Frontal cortex (tissue), 3 donors: ENCODE measurements at regions not wholly inside any gene's neighbourhood (a gene's known extent, or its start where the extent isn't known, plus 50 kb on each side); places are given as distances from the start of the nearest gene placed in this dataset.
"Not testable (repeated sequence)": the region's sequence is repeated elsewhere in the genome, so short reads cannot be mapped to it uniquely, and the experiment has no call there.

ENCODE experiments used
- DNase-seq, 2 donors: peaks; one replicate each; pipeline ENCODE4 v3.0.0; 2012; ENCODE audit warnings: low spot score in 2 of 2
- FAIRE-seq: peaks from 2 replicates; lab custom pipeline; 2012; peaks lifted over from hg19 to GRCh38; lab: Jason Lieb, UNC
- donor health status: control.
- donor health status: control.
- donor health status: control.

- FAIRE-seq (no peak), DNase-seq (no peak)
These were observed 355.5 kb downstream of the ATP23 start for GRCh38 chr12:58296863-58297262.

DNA sequence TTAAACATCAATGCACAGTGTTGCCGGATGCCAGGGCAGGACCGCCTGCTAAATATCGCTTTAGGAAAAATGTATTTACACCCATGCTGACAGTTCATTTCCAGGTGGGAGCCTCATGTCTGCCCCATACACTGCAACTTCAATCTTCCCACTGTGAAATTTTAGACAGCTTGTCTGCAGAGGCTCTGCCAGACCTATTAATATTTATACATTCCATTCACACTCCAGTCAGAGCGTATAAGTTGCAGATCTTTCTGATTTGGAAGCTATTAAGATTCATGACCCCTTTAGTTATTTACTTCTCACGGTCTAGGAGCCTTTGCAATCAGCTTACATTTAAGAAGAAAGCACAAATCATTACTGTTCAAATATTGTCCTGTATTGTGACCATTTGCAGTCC is 357.4 kb downstream of the ATP23 start:
- FAIRE-seq (no peak), DNase-seq (no peak)

DNA sequence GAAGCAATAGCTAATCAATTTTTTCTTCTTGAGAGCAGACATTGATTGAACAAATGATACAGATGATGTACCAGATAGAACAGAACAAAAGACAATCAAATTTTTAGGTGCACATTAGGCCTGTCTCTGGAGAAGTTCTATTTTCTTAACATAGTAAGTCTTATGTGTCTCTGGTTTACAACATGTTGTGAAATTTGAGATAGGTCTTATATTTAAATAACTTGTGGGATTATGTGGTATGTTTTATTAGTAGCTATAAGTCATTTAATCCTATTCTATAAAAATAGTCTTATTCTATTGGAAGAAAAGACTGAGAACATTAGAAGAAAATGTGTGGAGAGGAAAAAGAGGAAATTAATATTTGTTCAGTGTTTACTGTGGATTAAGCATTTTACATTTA is 358.0 kb downstream of the ATP23 start:
- no peak for DNase-seq
- no peak for FAIRE-seq

DNA sequence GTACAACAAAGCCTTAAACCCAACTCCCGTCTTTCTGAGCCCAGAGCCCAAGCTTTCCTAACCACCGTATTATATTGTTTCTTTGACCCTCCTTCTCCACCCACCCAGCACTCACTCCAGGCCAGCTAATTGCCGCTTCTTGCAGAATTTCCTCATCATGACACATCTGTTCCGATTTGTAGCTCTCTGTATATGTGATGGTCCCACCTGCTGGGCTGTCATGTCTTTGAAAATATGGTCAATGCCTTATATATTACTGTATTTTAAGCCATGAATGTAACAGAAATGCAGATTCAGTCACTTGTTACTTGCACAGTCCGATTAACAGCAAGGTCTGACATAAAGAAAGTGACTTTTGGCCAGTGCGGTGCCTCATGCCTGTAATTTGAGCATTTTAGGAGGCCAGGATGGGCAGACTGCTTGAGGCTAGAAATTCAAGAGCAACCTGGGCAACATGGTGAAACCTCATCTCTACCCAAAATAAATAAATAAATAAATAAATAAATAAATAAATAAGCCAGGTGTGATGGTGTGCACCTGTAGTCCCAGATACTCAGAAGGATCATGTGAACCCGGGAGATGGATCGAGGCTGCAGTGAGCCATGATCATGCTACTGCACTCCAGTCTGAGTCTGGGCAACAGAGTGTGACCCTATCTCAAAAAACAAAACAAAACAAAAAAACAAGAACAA is 359.8 kb downstream of the ATP23 start:
- no peak for FAIRE-seq
- no peak for DNase-seq

DNA sequence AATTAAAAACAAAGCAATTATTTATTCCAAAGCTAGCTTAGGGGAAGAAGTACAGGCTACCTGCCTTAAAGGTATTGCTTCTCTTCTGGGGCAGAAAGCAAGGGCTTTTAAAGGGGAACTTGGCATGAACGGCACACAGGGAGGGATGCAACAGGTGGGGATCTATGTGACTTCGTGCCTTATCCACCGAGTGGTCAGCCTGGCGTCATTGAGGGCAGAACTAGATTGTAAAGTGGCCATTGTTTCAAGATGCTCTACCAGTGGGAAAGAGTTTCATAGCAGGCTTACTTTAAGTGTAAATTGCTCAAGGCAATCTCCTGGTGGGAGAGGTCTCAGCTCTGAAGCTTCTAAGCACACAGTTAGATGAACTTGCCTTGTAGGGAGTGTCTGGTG is 360.4 kb downstream of the ATP23 start:
- FAIRE-seq (no peak), DNase-seq (no peak)

GRCh38 chr12:58302487-58303011 is 361.2 kb downstream of the ATP23 start:
- DNase-seq (no peak), FAIRE-seq (no peak)

- DNase-seq (no peak), FAIRE-seq (no peak)
These were observed 365.1 kb downstream of the ATP23 start for GRCh38 chr12:58306266-58307000.

DNA sequence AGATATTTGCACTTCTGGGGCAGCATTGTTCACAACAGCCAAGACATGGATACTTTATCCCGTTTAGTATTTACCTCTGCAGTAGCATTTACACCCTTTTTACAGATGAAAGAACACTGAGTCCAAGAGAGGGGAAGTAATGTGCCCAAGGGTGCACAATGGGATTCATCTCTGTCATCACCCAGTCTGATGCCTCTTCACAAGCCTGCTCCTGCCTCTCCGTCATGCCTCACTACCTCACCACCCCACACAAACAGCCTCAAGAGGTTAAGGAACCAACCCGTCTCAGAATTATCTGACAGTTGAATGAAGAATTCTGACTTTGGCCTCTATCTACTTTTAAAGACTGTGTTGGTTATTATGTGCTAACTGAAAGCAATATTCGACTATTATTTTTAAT is 368.4 kb downstream of the ATP23 start:
- FAIRE-seq (no peak), DNase-seq (no peak)

DNA sequence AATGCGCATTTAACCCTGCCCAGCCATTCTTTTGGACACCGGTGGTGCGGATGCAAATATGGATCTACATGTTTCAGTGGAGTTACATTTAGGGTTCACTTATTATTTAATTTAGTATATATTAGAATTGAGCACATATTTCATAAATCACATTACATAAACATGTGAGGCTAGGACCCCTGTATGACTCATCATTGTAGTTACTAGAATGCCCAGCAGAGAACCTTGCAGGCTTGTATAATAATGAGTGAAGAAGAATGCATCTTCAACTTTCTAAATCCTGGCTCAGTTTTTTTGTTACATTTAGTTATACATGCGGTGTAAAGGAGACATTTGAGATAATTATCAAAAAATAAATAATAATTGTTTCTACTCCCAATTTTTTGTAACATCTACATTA is 369.0 kb downstream of the ATP23 start:
- no peak for DNase-seq
- FAIRE-seq, result no peak

DNA sequence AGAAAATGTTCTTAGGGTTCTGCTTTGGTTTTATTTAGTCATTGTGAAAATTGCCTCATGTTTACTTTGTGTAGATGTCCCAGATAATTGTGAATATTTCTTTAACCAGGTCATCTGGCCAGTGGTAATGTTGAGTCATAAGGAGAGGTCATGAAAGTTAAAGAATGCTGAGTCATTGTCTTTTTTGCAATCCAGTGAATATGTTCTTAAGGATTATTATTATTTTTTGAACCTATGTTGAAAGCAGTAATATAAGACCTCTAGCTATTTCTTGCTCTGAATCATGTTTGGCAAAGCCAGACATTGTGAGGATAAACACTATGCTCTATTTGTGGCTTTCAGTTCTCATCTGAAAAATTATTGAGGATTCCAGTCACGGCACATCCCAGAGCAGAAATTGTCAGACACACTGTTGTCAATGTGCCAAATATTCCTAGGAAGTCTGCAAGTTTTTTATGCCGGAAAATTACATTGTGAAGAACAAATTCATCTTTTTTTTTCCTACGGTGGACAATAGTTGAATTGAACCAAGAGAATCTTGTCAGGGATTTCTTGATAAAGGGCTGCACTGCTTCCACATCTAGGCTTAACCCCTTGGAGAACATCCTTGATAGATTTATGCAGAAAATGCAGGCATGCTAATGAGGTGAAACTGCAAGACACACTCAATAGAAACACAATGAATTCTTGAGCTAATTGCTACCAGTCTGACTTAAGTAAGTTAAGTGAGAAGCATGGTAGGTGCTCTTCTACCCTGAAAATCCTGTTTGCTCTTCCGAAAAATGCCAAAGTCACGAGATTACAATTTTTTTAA is 369.6 kb downstream of the ATP23 start:
- FAIRE-seq (no peak), DNase-seq (peak in 1 of 2 donors; percentile 5)

- FAIRE-seq (no peak), DNase-seq (no peak)
These were observed 371.9 kb downstream of the ATP23 start for GRCh38 chr12:58313091-58313855.

- no peak for DNase-seq
- no peak for FAIRE-seq
These were observed 373.2 kb downstream of the ATP23 start for GRCh38 chr12:58314610-58315009.

DNA sequence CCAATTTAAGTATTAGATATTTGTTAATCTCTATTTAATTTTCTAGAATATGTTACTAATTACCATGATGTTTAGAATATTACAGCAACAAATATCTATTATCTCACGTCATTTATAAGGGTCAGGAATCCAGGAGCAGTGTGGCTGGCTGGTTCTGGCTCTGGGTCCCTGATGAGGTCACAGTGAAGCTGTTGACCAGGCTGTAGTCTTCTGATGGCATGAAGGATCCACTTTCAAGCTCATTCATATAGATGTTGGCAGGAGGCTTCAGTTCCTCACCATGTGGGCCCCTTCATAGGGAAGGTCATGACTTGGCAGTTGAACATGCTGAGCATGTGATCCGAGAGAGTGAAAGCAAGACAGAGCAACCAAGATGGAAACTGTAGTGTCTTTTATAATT is 375.6 kb downstream of the ATP23 start:
- no peak for FAIRE-seq
- no peak for DNase-seq

DNA sequence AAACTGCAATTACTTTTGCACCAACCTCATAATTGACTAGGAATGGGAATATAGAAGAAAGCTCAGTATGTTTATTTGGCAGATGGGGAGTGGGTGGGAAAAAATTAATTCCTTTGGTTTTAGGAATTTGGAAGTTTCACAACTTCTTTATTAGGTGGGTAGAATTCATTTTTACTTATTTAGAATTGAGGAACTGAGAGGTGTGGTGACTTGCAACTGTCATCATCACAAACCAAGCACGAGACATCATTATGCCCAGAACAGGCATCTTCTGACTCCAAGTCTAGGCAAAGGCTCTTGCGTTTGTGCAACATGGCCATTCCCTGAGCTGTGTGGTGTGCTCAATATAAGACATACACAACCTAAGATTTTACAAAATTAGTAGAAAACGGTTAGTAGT is 380.0 kb downstream of the ATP23 start:
- DNase-seq (no peak), FAIRE-seq (no peak)

GRCh38 chr12:58323676-58324075 is 382.3 kb downstream of the ATP23 start:
- FAIRE-seq (no peak), DNase-seq (no peak)

GRCh38 chr12:58325561-58325960 is 384.2 kb downstream of the ATP23 start:
- DNase-seq (no peak), FAIRE-seq (no peak)

- FAIRE-seq (no peak), DNase-seq (no peak)
These were observed 385.2 kb downstream of the ATP23 start for GRCh38 chr12:58326534-58326933.

DNA sequence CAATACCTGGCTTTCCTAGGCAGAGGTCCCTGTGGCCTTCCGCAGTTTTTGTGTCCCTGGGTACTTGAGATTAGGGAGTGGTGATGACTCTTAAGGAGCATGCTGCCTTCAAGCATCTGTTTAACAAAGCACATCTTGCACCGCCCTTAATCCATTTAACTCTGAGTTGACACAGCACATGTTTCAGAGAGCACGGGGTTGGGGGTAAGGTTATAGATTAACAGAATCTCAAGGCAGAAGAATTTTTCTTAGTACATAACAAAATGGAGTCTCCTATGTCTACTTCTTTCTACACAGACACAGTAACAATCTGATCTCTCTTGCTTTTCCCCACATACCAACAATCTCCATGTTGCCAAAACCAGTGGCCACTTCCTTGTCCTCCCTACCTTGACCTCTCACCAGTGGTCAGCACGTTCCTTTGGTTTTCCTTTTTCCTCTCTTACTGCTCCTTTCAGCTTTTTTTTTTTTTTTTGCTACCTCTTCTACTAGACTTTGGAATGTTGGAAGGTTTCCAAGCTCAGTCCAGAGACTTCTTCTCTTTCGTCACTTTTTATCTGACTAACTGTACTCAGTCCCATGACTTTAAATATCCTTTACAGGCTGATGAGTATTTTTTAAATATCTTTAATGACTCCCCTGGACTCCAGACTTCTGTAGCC is 395.3 kb downstream of the ATP23 start:
- DNase-seq, FAIRE-seq: not testable (repeated sequence)

DNA sequence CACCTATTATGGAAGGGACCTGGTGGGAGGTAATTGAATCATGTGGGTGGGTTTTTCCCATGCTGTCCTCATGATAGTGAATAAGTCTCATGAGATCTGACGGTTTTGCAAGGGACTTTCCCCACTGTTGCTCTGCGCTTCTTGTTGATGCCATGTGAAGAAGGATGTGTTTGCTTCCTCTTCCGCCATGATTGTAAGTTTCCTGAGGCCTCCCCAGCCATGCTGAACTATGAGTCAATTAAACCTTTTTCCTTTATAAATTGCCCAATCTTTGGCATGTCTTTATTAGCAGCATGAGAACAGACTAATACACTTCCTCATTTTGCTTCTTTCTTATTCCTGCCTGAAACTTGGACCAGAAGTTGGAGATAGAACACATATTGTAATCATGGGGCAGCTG is 396.2 kb downstream of the ATP23 start:
- not testable (repeated sequence) for DNase-seq, FAIRE-seq
